Keratinocyte (primary cell): ENCODE measurements at regions not wholly inside any gene's neighbourhood (a gene's known extent, or its start where the extent isn't known, plus 50 kb on each side); places are given as distances from the start of the nearest gene placed in this dataset.

Source experiments
- CTCF ChIP-seq, 3 experiments: IDR thresholded peaks in 1 of 3; conservative IDR thresholded peaks in 1 of 3; optimal IDR thresholded peaks in 1 of 3; 2 replicates in 2 of 3; 3 replicates in 1 of 3; pipeline versions ENCODE3 to v1.5.1; 2011; ENCODE audit warnings: low read length in 3 of 3, mild to moderate bottlenecking in 3 of 3, moderate library complexity in 2 of 3, control low read depth in 1 of 3, inconsistent platforms in 1 of 3; ENCODE audit not compliant: insufficient read depth in 2 of 3; ENCODE audit errors: extremely low read depth in 1 of 3
- EZH2 ChIP-seq: IDR thresholded peaks from one replicate; pipeline ENCODE4 v1.6.1; 2012; ENCODE audit warnings: inconsistent platforms, mild to moderate bottlenecking, low read length, moderate library complexity

DNA sequence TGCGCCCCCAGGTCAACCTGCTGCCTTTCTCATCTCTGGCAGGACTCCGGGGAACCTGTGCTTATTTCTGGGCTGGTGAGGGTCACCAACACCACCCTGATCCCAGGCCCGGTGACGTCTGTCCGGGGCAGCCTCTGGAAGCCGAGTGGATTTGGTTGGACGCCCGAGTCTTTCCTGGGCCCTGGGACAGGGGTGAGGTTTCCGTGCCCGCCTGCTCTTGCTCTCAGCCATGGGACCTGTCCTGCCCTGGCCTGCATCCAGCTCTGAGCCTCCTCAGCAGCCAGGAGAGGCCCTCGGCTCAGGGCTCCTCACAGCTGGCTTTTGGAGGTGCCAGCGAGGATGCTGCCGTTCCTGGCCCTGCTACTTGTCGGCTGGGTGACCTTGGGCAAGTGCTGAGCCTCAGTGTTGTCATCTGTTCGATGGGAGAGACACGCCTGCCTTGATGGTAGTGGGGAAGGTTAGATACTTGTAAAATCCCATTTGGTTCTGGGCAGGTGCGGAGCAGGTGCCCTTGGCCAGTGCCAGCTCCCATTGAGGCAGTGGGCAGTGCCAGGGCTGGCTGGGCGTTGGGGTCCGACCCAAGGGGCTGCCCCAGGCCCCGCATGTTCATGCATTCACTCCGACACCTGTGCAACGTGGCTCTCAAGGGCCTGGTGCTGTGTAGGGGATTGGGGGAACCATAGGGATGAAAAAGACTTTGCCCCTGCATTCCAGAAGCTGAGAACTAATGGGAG, 58.9 kb upstream of the THY1 start:
- TF ChIP-seq EZH2 (no peak), CTCF (optimal IDR thresholded peaks at IDR 0.05 in 1 of 3, IDR thresholded peaks at IDR 0.05 in 1 of 3, conservative IDR thresholded peaks at IDR 0.05 in 1 of 3; ENCODE audit: extremely low read depth in 1 of 3, insufficient read depth in 2 of 3, low read length in 3 of 3) (no peak)
